ENCODE measurements at regions not wholly inside any gene's neighbourhood (a gene's known extent, or its start where the extent isn't known, plus 50 kb on each side); places are given as distances from the start of the nearest gene placed in this dataset.

- no peak for DNase-seq
Observed at GRCh38 chr5:56282951-56283350, 49.8 kb upstream of the ANKRD55 start.

Data from DMS79 (cell line).